HepG2 (cell line): ENCODE measurements at regions not wholly inside any gene's neighbourhood (a gene's known extent, or its start where the extent isn't known, plus 50 kb on each side); places are given as distances from the start of the nearest gene placed in this dataset.

Source experiments
- EZH2 ChIP-seq: conservative IDR thresholded peaks from 2 replicates; pipeline ENCODE4 v1.6.1; 2012; ENCODE audit warnings: mild to moderate bottlenecking, low read depth, low read length, moderate library complexity
- NCOR1 ChIP-seq: fragments of 200-600 bp; sonication (generic); IDR thresholded peaks from 2 replicates; pipeline ENCODE4 v1.7.0; 2017; ENCODE audit warnings: antibody characterized with exemption, low read length, borderline replicate concordance
- ZNF766 ChIP-seq: sonication (generic); formaldehyde crosslinking; IDR thresholded peaks from 2 replicates; pipeline ENCODE4 v1.5.0; 2020; ENCODE audit warnings: missing genetic modification reagents, borderline replicate concordance
- TF ChIP-seq, protein P1 (sequence below): sonication (generic); formaldehyde crosslinking; IDR thresholded peaks from 2 replicates; pipeline ENCODE4 v1.8.0; 2022; ENCODE audit warnings: missing genetic modification reagents, mild to moderate bottlenecking, borderline replicate concordance

- TF ChIP-seq ZNF766 (CRISPR knock-in tag) (no peak), EZH2 (no peak), NCOR1 (no peak)
- TF ChIP-seq, protein P1, sequence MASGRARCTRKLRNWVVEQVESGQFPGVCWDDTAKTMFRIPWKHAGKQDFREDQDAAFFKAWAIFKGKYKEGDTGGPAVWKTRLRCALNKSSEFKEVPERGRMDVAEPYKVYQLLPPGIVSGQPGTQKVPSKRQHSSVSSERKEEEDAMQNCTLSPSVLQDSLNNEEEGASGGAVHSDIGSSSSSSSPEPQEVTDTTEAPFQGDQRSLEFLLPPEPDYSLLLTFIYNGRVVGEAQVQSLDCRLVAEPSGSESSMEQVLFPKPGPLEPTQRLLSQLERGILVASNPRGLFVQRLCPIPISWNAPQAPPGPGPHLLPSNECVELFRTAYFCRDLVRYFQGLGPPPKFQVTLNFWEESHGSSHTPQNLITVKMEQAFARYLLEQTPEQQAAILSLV (CRISPR knock-in tag) = no peak
These were observed 219.9 kb upstream of the ATXN7L3B start for GRCh38 chr12:74317741-74318140.
